ENCODE measurements at regions not wholly inside any gene's neighbourhood (a gene's known extent, or its start where the extent isn't known, plus 50 kb on each side); places are given as distances from the start of the nearest gene placed in this dataset.

DNA sequence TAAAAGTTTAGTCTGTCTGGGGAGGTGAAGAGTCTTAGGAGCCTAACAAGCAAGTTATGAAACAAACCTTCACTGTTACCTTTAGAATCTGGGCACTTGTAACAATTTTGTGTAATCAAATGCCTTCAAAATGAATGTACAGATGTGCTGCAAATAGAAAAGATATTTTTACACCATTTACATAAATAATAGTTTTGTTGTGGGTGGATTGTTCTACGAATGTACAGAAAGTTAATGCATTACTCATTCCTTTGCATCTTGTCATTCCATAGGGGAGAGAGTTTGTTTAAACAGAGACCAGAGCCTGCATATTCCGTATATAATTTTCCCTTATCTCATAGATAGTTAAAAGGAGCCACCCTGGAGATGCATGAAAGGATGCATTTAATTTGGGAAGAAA, 576.9 kb upstream of the SGCD start:
- FAIRE-seq, result no peak
- Histone ChIP-seq H2AFZ (ENCODE audit: low read depth, low read length) (no peak overlapping the region), H3K4me3 (no peak overlapping the region), H3K9ac (ENCODE audit: insufficient read depth in 1 of 2, low read depth in 2 of 2, low read length in 2 of 2) (no peak overlapping the region), H3K27me3 (ENCODE audit: control insufficient read depth in 2 of 2, insufficient read depth in 2 of 2, low read length in 2 of 2) (no peaks in the 10 kb centered on the region), H3K9me3 (replicated peaks; ENCODE audit: control insufficient read depth, insufficient read depth, low read depth, low read length) (peaks cover 3% of the 10 kb centered on the region; the same call in 1 of the 2 replicates), H3K4me2 (ENCODE audit: insufficient read depth, low read length) (no peak overlapping the region), H4K20me1 (replicated peaks; ENCODE audit: control insufficient read depth, insufficient read depth, low read length) (no peaks in the 10 kb centered on the region), H3K27ac (ENCODE audit: extremely low read depth, low read depth, low read length) (no peak overlapping the region), H3K79me2 (ENCODE audit: control insufficient read depth, insufficient read depth, low read length) (no peaks in the 10 kb centered on the region), H3K4me1 (replicated peaks in 1 of 2; ENCODE audit: control insufficient read depth in 2 of 2, insufficient read depth in 2 of 2, low read length in 2 of 2) (no peaks in the 10 kb centered on the region), H3K36me3 (ENCODE audit: control insufficient read depth, insufficient read depth, low read length) (no peaks in the 10 kb centered on the region), H3K9me1 (ENCODE audit: control insufficient read depth, insufficient read depth, low read length) (no peaks in the 10 kb centered on the region)
- in situ Hi-C loops (cut with MboI) (no loop called here), intact Hi-C loops (cut with micrococcal nuclease) (no loop called here)
- WGBS (ENCODE audit: insufficient coverage, low coverage, missing lambda C conversion rate), result 0% methylated on average over 2 of the region's 2 CpGs
- no peak for ATAC-seq
- ChIA-PET POLR2A (no interaction called here), CTCF (ENCODE audit: low intra/inter-chr PET ratio) (no interaction called here)
- TF ChIP-seq STAG1 (CRISPR knock-in tag; IDR thresholded peaks at IDR 0.05; ENCODE audit: borderline replicate concordance), result no peak
- TF ChIP-seq TOE1 (IDR thresholded peaks at IDR 0.05; ENCODE audit: borderline replicate concordance), result no peak
- TF ChIP-seq TOE1 (CRISPR knock-in tag; IDR thresholded peaks at IDR 0.05; ENCODE audit: borderline replicate concordance, low read depth), result no peak
- no peak for DNase-seq (ENCODE audit: extremely low read depth in 1 of 4, low spot score in 3 of 4)
- no TSS peak for BruUV-seq (replicated peaks)

DNA sequence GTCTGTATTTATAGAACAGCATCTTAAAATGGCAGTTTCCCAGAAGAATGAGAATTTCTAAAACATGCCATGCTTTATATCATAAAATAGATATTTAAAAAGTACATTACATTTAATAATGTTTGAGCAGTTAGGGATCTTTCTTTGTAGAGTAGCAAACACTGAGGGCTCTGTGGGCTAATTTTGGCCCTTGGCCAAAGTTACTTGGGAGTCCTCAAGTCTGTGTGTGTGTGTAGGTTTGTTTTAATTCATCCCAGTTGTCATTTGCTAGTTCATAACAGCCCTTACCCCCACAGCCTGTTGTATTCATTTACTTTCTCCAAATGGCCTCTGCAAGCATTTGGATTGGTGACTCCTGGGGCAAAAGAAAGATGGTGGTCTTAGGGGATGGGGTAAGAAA, 576.4 kb upstream of the SGCD start:
- no peaks in the 10 kb centered on the region for H3K9me1 ChIP-seq (ENCODE audit: control insufficient read depth, insufficient read depth, low read length)
- H3K4me3 ChIP-seq, result no peak overlapping the region
- no peaks in the 10 kb centered on the region for H4K20me1 ChIP-seq (replicated peaks; ENCODE audit: control insufficient read depth, insufficient read depth, low read length)
- POLR2A ChIA-PET, result no interaction called here
- no peak for DNase-seq (ENCODE audit: extremely low read depth in 1 of 4, low spot score in 3 of 4)
- no peak for FAIRE-seq
- no peaks in the 10 kb centered on the region for H3K27me3 ChIP-seq (ENCODE audit: control insufficient read depth in 2 of 2, insufficient read depth in 2 of 2, low read length in 2 of 2)
- H3K9ac ChIP-seq (ENCODE audit: insufficient read depth in 1 of 2, low read depth in 2 of 2, low read length in 2 of 2), result no peak overlapping the region
- H3K9me3 ChIP-seq (replicated peaks; ENCODE audit: control insufficient read depth, insufficient read depth, low read depth, low read length), result peaks cover 3% of the 10 kb centered on the region; the same call in 1 of the 2 replicates
- CTCF ChIA-PET (ENCODE audit: low intra/inter-chr PET ratio), result no interaction called here
- no peak overlapping the region for H2AFZ ChIP-seq (ENCODE audit: low read depth, low read length)
- intact Hi-C loops (cut with micrococcal nuclease) (no loop called here), in situ Hi-C loops (cut with MboI) (no loop called here)
- no peaks in the 10 kb centered on the region for H3K79me2 ChIP-seq (ENCODE audit: control insufficient read depth, insufficient read depth, low read length)
- no peak for ATAC-seq
- no peaks in the 10 kb centered on the region for H3K4me1 ChIP-seq (replicated peaks in 1 of 2; ENCODE audit: control insufficient read depth in 2 of 2, insufficient read depth in 2 of 2, low read length in 2 of 2)
- H3K36me3 ChIP-seq (ENCODE audit: control insufficient read depth, insufficient read depth, low read length), result no peaks in the 10 kb centered on the region
- H3K27ac ChIP-seq (ENCODE audit: extremely low read depth, low read depth, low read length), result no peak overlapping the region
- no TSS peak for BruUV-seq (replicated peaks)
- H3K4me2 ChIP-seq (ENCODE audit: insufficient read depth, low read length), result no peak overlapping the region
- no peak for TF ChIP-seq KLF13 (tag; IDR thresholded peaks at IDR 0.05; ENCODE audit: borderline replicate concordance, low read depth)
- TF ChIP-seq JUND (IDR thresholded peaks at IDR 0.05; ENCODE audit: borderline replicate concordance, low read depth, low read length), result no peak
- TF ChIP-seq JUND (tag; IDR thresholded peaks at IDR 0.05; ENCODE audit: borderline replicate concordance, low read depth, low read length), result no peak
- TF ChIP-seq ZNF77 (CRISPR knock-in tag; IDR thresholded peaks at IDR 0.05), result no peak
- no peak for TF ChIP-seq L3MBTL2 (IDR thresholded peaks at IDR 0.05)
- TF ChIP-seq ZNF263 (CRISPR knock-in tag; IDR thresholded peaks at IDR 0.05; ENCODE audit: borderline replicate concordance), result no peak
- no peak for TF ChIP-seq ARHGAP35 (IDR thresholded peaks at IDR 0.05; ENCODE audit: partially characterized antibody)
- no peak for TF ChIP-seq PML (IDR thresholded peaks at IDR 0.05; ENCODE audit: low read length)
- TF ChIP-seq TCF7L2 (IDR thresholded peaks at IDR 0.05; ENCODE audit: low read depth, low read length), result no peak
- TF ChIP-seq SPI1 (IDR thresholded peaks at IDR 0.05; ENCODE audit: borderline replicate concordance, low read depth, low read length), result no peak
- TF ChIP-seq WHSC1 (IDR thresholded peaks at IDR 0.05; ENCODE audit: low read length), result no peak
- TF ChIP-seq RFX1 (IDR thresholded peaks at IDR 0.05), result no peak
- TF ChIP-seq, protein P1, sequence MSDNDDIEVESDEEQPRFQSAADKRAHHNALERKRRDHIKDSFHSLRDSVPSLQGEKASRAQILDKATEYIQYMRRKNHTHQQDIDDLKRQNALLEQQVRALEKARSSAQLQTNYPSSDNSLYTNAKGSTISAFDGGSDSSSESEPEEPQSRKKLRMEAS (CRISPR knock-in tag; IDR thresholded peaks at IDR 0.05), result no peak
- TF ChIP-seq ZC3H8 (IDR thresholded peaks at IDR 0.05), result no peak
- no peak for TF ChIP-seq CHCHD3 (CRISPR knock-in tag; IDR thresholded peaks at IDR 0.05)
- TF ChIP-seq GTF2F1 (IDR thresholded peaks at IDR 0.05; ENCODE audit: low read depth, low read length), result no peak
- TF ChIP-seq, protein P2, sequence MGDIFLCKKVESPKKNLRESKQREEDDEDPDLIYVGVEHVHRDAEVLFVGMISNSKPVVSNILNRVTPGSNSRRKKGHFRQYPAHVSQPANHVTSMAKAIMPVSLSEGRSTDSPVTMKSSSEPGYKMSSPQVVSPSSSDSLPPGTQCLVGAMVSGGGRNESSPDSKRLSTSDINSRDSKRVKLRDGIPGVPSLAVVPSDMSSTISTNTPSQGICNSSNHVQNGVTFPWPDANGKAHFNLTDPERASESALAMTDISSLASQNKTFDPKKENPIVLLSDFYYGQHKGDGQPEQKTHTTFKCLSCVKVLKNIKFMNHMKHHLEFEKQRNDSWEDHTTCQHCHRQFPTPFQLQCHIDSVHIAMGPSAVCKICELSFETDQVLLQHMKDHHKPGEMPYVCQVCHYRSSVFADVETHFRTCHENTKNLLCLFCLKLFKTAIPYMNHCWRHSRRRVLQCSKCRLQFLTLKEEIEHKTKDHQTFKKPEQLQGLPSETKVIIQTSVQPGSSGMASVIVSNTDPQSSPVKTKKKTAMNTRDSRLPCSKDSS (IDR thresholded peaks at IDR 0.05; ENCODE audit: low read depth, partially characterized antibody), result no peak
